ENCODE measurements at regions not wholly inside any gene's neighbourhood (a gene's known extent, or its start where the extent isn't known, plus 50 kb on each side); places are given as distances from the start of the nearest gene placed in this dataset.

GRCh38 chr15:52980446-52980845, 190.3 kb upstream of the ONECUT1 start:
- no peaks in the 10 kb centered on the region for H3K79me2 ChIP-seq (ENCODE audit: insufficient read depth, low read length)
- H3K9ac ChIP-seq (ENCODE audit: low read length), result no peak overlapping the region
- DNase-seq (ENCODE audit: low read depth, low spot score), result no peak
- RAD21 ChIA-PET (ENCODE audit: low non-redundant PET in 1 of 2, low total read pairs in 2 of 2, uncharacterized antibody in 2 of 2, unreplicated experiment in 2 of 2), result no interaction called here
- peaks cover 33% of the 10 kb centered on the region; the same call in 1 of the 2 replicates for H3K27me3 ChIP-seq (ENCODE audit: insufficient read depth, low read length)
- H3K4me2 ChIP-seq (ENCODE audit: low read length), result no peak overlapping the region
- TF ChIP-seq SIN3A (IDR thresholded peaks at IDR 0.05; ENCODE audit: low read depth), result no peak
- TF ChIP-seq ELF1 (IDR thresholded peaks at IDR 0.05; ENCODE audit: borderline replicate concordance, low read depth), result no peak
- no peaks in the 10 kb centered on the region for H3K36me3 ChIP-seq (ENCODE audit: control insufficient read depth in 1 of 2, insufficient read depth in 2 of 2, low read length in 2 of 2)
- H3K4me1 ChIP-seq (ENCODE audit: control insufficient read depth in 1 of 2, insufficient read depth in 2 of 2, low read length in 2 of 2), result no peaks in the 10 kb centered on the region
- no peaks in the 10 kb centered on the region for H3K9me2 ChIP-seq (ENCODE audit: insufficient read depth)
- H3K27ac ChIP-seq (ENCODE audit: low read depth, low read length), result no peak overlapping the region
- H3K9me3 ChIP-seq (ENCODE audit: control insufficient read depth in 1 of 2, insufficient read depth in 1 of 2, low read depth in 1 of 2, low read length in 2 of 2), result no peaks in the 10 kb centered on the region
- no peak overlapping the region for H2AFZ ChIP-seq (ENCODE audit: low read depth, low read length, poor library complexity, severe bottlenecking)
- H4K20me1 ChIP-seq (ENCODE audit: insufficient read depth), result no peaks in the 10 kb centered on the region
- CTCF ChIA-PET, result no interaction called here
- intact Hi-C loops (cut with micrococcal nuclease), result no loop called here
- no TSS peak for BruUV-seq (replicated peaks)
- no peak overlapping the region for H3K4me3 ChIP-seq (replicated peaks in 1 of 2; ENCODE audit: low read depth in 1 of 2, low read length in 2 of 2)
- no peak for ATAC-seq
- POLR2A ChIA-PET, result no interaction called here

- intact Hi-C loops (cut with micrococcal nuclease), result no loop called here
- H3K36me3 ChIP-seq (ENCODE audit: control insufficient read depth in 1 of 2, insufficient read depth in 2 of 2, low read length in 2 of 2), result no peaks in the 10 kb centered on the region
- H2AFZ ChIP-seq (ENCODE audit: low read depth, low read length, poor library complexity, severe bottlenecking), result no peak overlapping the region
- DNase-seq (ENCODE audit: low read depth, low spot score) (no peak), ATAC-seq (no peak)
- ChIA-PET RAD21 (ENCODE audit: low non-redundant PET in 1 of 2, low total read pairs in 2 of 2, uncharacterized antibody in 2 of 2, unreplicated experiment in 2 of 2) (no interaction called here), CTCF (no interaction called here), POLR2A (no interaction called here)
- BruUV-seq (replicated peaks), result no TSS peak
- H3K9me2 ChIP-seq (ENCODE audit: insufficient read depth), result no peaks in the 10 kb centered on the region
- H3K79me2 ChIP-seq (ENCODE audit: insufficient read depth, low read length), result no peaks in the 10 kb centered on the region
- H3K27ac ChIP-seq (ENCODE audit: low read depth, low read length), result no peak overlapping the region
- H3K9me3 ChIP-seq (ENCODE audit: control insufficient read depth in 1 of 2, insufficient read depth in 1 of 2, low read depth in 1 of 2, low read length in 2 of 2), result no peaks in the 10 kb centered on the region
- peaks cover 17% of the 10 kb centered on the region; the same call in 1 of the 2 replicates for H3K27me3 ChIP-seq (ENCODE audit: insufficient read depth, low read length)
- H3K4me2 ChIP-seq (ENCODE audit: low read length), result no peak overlapping the region
- H3K4me3 ChIP-seq (replicated peaks in 1 of 2; ENCODE audit: low read depth in 1 of 2, low read length in 2 of 2), result no peak overlapping the region
- H3K9ac ChIP-seq (ENCODE audit: low read length), result no peak overlapping the region
- H3K4me1 ChIP-seq (ENCODE audit: control insufficient read depth in 1 of 2, insufficient read depth in 2 of 2, low read length in 2 of 2), result no peaks in the 10 kb centered on the region
- H4K20me1 ChIP-seq (ENCODE audit: insufficient read depth), result no peaks in the 10 kb centered on the region
- TF ChIP-seq SRF (IDR thresholded peaks at IDR 0.05; ENCODE audit: low read depth) (no peak), EGR1 (IDR thresholded peaks at IDR 0.05; ENCODE audit: low read depth) (no peak), ZNF274 (IDR thresholded peaks at IDR 0.05; ENCODE audit: low read depth, low read length) (no peak), RAD21 (IDR thresholded peaks at IDR 0.05; ENCODE audit: low read depth) (no peak), POLR2A (IDR thresholded peaks at IDR 0.05; ENCODE audit: borderline replicate concordance, extremely low read depth, insufficient read depth, insufficient read length) (no peak), SIN3A (IDR thresholded peaks at IDR 0.05; ENCODE audit: low read depth) (no peak), JUND (IDR thresholded peaks at IDR 0.05) (no peak), FOSL1 (IDR thresholded peaks at IDR 0.05; ENCODE audit: low read depth) (no peak), POLR2AphosphoS5 (IDR thresholded peaks at IDR 0.05; ENCODE audit: low read depth, low read length) (no peak), CTCF (IDR thresholded peaks at IDR 0.05 in 2 of 3, conservative IDR thresholded peaks at IDR 0.05 in 1 of 3; ENCODE audit: borderline replicate concordance in 1 of 3, insufficient read depth in 1 of 3, low read depth in 2 of 3, low read length in 2 of 3) (no peak), MAX (IDR thresholded peaks at IDR 0.05) (no peak), ZFX (IDR thresholded peaks at IDR 0.05) (no peak), ATF3 (IDR thresholded peaks at IDR 0.05) (no peak), EZH2 (IDR thresholded peaks at IDR 0.05) (no peak), ZBTB33 (IDR thresholded peaks at IDR 0.05; ENCODE audit: extremely low read depth, insufficient replicate concordance, low read length) (no peak), YY1 (IDR thresholded peaks at IDR 0.05; ENCODE audit: extremely low read depth, insufficient replicate concordance, low read depth, low read length) (no peak)
These were observed 186.5 kb upstream of the ONECUT1 start for GRCh38 chr15:52976516-52977075.
